ENCODE measurements at regions not wholly inside any gene's neighbourhood (a gene's known extent, or its start where the extent isn't known, plus 50 kb on each side); places are given as distances from the start of the nearest gene placed in this dataset.

GRCh38 chr11:80455818-80456217, 1015.0 kb upstream of the TENM4 start:
- H3K9me3 ChIP-seq (ENCODE audit: control insufficient read depth, insufficient read depth, low read length), result no peaks in the 10 kb centered on the region
- intact Hi-C loops (cut with micrococcal nuclease), result no loop called here
- no peak overlapping the region for H2BK15ac ChIP-seq (ENCODE audit: low read depth, low read length)
- H3K18ac ChIP-seq (ENCODE audit: low read depth, low read length), result no peak overlapping the region
- BruUV-seq (replicated peaks), result no TSS peak
- H2AK9ac ChIP-seq (replicated peaks; ENCODE audit: low read depth, low read length, poor library complexity), result no peak overlapping the region
- H3K23ac ChIP-seq (ENCODE audit: low read depth, low read length), result no peak overlapping the region
- H3K9ac ChIP-seq (ENCODE audit: low read depth, low read length), result no peak overlapping the region
- no peak overlapping the region for H2AFZ ChIP-seq (replicated peaks; ENCODE audit: low read length, poor library complexity)
- no peak overlapping the region for H4K8ac ChIP-seq (ENCODE audit: low read depth in 2 of 2, low read length in 2 of 2)
- no peak overlapping the region for H3K56ac ChIP-seq (ENCODE audit: extremely low read depth, insufficient read depth, low read length)
- no peak overlapping the region for H3K14ac ChIP-seq (replicated peaks; ENCODE audit: low read depth, low read length)
- H2BK5ac ChIP-seq (ENCODE audit: low read depth, low read length, poor library complexity, severe bottlenecking), result no peak overlapping the region
- H3K4ac ChIP-seq (ENCODE audit: low read depth, low read length), result no peak overlapping the region
- no peaks in the 10 kb centered on the region for H4K20me1 ChIP-seq (ENCODE audit: insufficient read depth, low read length)
- no peak overlapping the region for H4K5ac ChIP-seq (ENCODE audit: low read depth, low read length)
- H2BK120ac ChIP-seq (ENCODE audit: low read depth, low read length), result no peak overlapping the region
- no peaks in the 10 kb centered on the region for H3K27me3 ChIP-seq (ENCODE audit: control insufficient read depth, insufficient read depth, low read length)
- ChIA-PET POLR2A (ENCODE audit: unreplicated experiment) (no interaction called here), CTCF (no interaction called here)
- H4K91ac ChIP-seq (ENCODE audit: insufficient read depth, low read depth, low read length), result no peak overlapping the region
- H3K79me1 ChIP-seq (ENCODE audit: low read depth in 1 of 2, low read length in 2 of 2), result no peaks in the 10 kb centered on the region
- DNase-seq, result no peak
- TF ChIP-seq ELK1 (IDR thresholded peaks at IDR 0.05; ENCODE audit: borderline replicate concordance, low read depth, low read length) (no peak), MAFK (IDR thresholded peaks at IDR 0.05; ENCODE audit: low read depth, low read length) (peak; percentile 58)
- no peak overlapping the region for H2BK20ac ChIP-seq (ENCODE audit: low read depth, low read length)
- H3K27ac ChIP-seq (ENCODE audit: insufficient read depth, low read length), result no peak overlapping the region
- H3K4me3 ChIP-seq (ENCODE audit: insufficient read depth, low read depth, low read length), result no peak overlapping the region
- no peaks in the 10 kb centered on the region for H3K9me1 ChIP-seq (ENCODE audit: insufficient read depth, low read length)
- dilution Hi-C loops (cut with HindIII; ENCODE audit: low sequenced_read_pairs, unreplicated experiment), result no loop called here
- no peak for ATAC-seq (ENCODE audit: low read depth)
- H3K4me2 ChIP-seq (ENCODE audit: low read depth, low read length), result no peak overlapping the region
- no CpG with 5 or more reads among the region's 1 CpG for WGBS, 2 experiments (ENCODE audit: extremely low coverage in 2 of 2, insufficient read length in 1 of 2)
- no peaks in the 10 kb centered on the region for H3K4me1 ChIP-seq (ENCODE audit: control insufficient read depth, insufficient read depth, low read length)
- no peak overlapping the region for H2AK5ac ChIP-seq (ENCODE audit: low read depth, low read length)
- no peaks in the 10 kb centered on the region for H3K36me3 ChIP-seq (ENCODE audit: control insufficient read depth, insufficient read depth, low read length)
- in situ Hi-C loops (cut with MboI; ENCODE audit: low sequenced_read_pairs), result no loop called here
